ENCODE measurements at regions not wholly inside any gene's neighbourhood (a gene's known extent, or its start where the extent isn't known, plus 50 kb on each side); places are given as distances from the start of the nearest gene placed in this dataset.

GRCh38 chr21:19122356-19122755 lies 718.8 kb upstream of the TMPRSS15 start:
- no peak for ATAC-seq
- Histone ChIP-seq H3K27ac (ENCODE audit: low read depth, low read length) (no peak overlapping the region), H3K9ac (ENCODE audit: low read length) (no peak overlapping the region), H3K4me2 (ENCODE audit: low read length) (no peak overlapping the region), H3K4me1 (ENCODE audit: control insufficient read depth in 1 of 2, insufficient read depth in 2 of 2, low read length in 2 of 2) (no peaks in the 10 kb centered on the region), H3K27me3 (ENCODE audit: insufficient read depth, low read length) (no peaks in the 10 kb centered on the region), H3K9me2 (ENCODE audit: insufficient read depth) (no peaks in the 10 kb centered on the region), H3K4me3 (replicated peaks in 1 of 2; ENCODE audit: low read depth in 1 of 2, low read length in 2 of 2) (no peak overlapping the region), H3K36me3 (ENCODE audit: control insufficient read depth in 1 of 2, insufficient read depth in 2 of 2, low read length in 2 of 2) (no peaks in the 10 kb centered on the region), H2AFZ (ENCODE audit: low read depth, low read length, poor library complexity, severe bottlenecking) (no peak overlapping the region), H3K79me2 (ENCODE audit: insufficient read depth, low read length) (no peaks in the 10 kb centered on the region), H4K20me1 (ENCODE audit: insufficient read depth) (no peaks in the 10 kb centered on the region), H3K9me3 (ENCODE audit: control insufficient read depth in 1 of 2, insufficient read depth in 1 of 2, low read depth in 1 of 2, low read length in 2 of 2) (peaks cover 15 to 43% of the 10 kb centered on the region in 2 experiments; a peak in 3 of 4 replicates)
- CTCF ChIA-PET, result no interaction called here
- no TSS peak for BruUV-seq (replicated peaks)
- RAD21 ChIA-PET (ENCODE audit: low non-redundant PET in 1 of 2, low total read pairs in 2 of 2, uncharacterized antibody in 2 of 2, unreplicated experiment in 2 of 2), result no interaction called here
- no peak for DNase-seq (ENCODE audit: low read depth, low spot score)
- TF ChIP-seq TCF7L2 (IDR thresholded peaks at IDR 0.05; ENCODE audit: borderline replicate concordance, extremely low read depth, insufficient read depth, insufficient read length) (no peak), RAD21 (IDR thresholded peaks at IDR 0.05; ENCODE audit: low read depth) (no peak), FOSL1 (IDR thresholded peaks at IDR 0.05; ENCODE audit: low read depth) (no peak), MAX (IDR thresholded peaks at IDR 0.05) (no peak), EZH2 (IDR thresholded peaks at IDR 0.05) (no peak), POLR2AphosphoS5 (IDR thresholded peaks at IDR 0.05; ENCODE audit: low read depth, low read length) (no peak), EZH2phosphoT487 (IDR thresholded peaks at IDR 0.05; ENCODE audit: borderline replicate concordance) (no peak), ZBTB33 (IDR thresholded peaks at IDR 0.05; ENCODE audit: extremely low read depth, insufficient replicate concordance, low read length) (no peak), ZFX (IDR thresholded peaks at IDR 0.05) (no peak), SRF (IDR thresholded peaks at IDR 0.05; ENCODE audit: low read depth) (no peak), CTCF (IDR thresholded peaks at IDR 0.05 in 2 of 3, conservative IDR thresholded peaks at IDR 0.05 in 1 of 3; ENCODE audit: borderline replicate concordance in 1 of 3, insufficient read depth in 1 of 3, low read depth in 2 of 3, low read length in 2 of 3) (no peak), REST (IDR thresholded peaks at IDR 0.05; ENCODE audit: low read depth) (no peak), CBX3 (IDR thresholded peaks at IDR 0.05; ENCODE audit: low read depth) (no peak), JUND (IDR thresholded peaks at IDR 0.05) (no peak), ZNF274 (IDR thresholded peaks at IDR 0.05; ENCODE audit: low read depth, low read length) (no peak)
- POLR2A ChIA-PET, result no interaction called here
- intact Hi-C loops (cut with micrococcal nuclease), result no loop called here

Measured in HCT116 (cell line).